ENCODE measurements at regions not wholly inside any gene's neighbourhood (a gene's known extent, or its start where the extent isn't known, plus 50 kb on each side); places are given as distances from the start of the nearest gene placed in this dataset.
A peak's percentile ranks its signal among the peaks of the same experiment; 100 is the strongest.

GRCh38 chr2:146415291-146415690 lies 1429.5 kb upstream of the ACVR2A start:
- H3K27me3 ChIP-seq (ENCODE audit: insufficient read depth): no peaks in the 10 kb centered on the region
- Mint-ChIP-seq H3K9me3 (0 out of 3 replicates have a peak, but pooled peaks cover 4% of the 10 kb centered on the region), H3K27me3 (ENCODE audit: insufficient read depth, low read depth, poor library complexity) (no peaks in the 10 kb centered on the region), H3K27ac (peak overlapping the region; percentile 73), H3K36me3 (ENCODE audit: low read depth) (no peaks in the 10 kb centered on the region; the same call in 2 of the 3 replicates), H3K4me3 (no peak overlapping the region), H3K4me1 (peaks cover 22% of the 10 kb centered on the region)
- DNase-seq (ENCODE audit: low spot score): peak; percentile 46
- H3K4me2 ChIP-seq: peak overlapping the region; percentile 18
- H3K4me3 ChIP-seq: no peak overlapping the region
- H3K79me2 ChIP-seq (replicated peaks; ENCODE audit: insufficient read depth): no peaks in the 10 kb centered on the region
- H4K20me1 ChIP-seq (replicated peaks; ENCODE audit: insufficient read depth): no peaks in the 10 kb centered on the region
- no peak overlapping the region for H2AFZ ChIP-seq
- no peaks in the 10 kb centered on the region for H3F3A ChIP-seq (replicated peaks; ENCODE audit: low read depth)
- peaks cover 22% of the 10 kb centered on the region for H3K4me1 ChIP-seq (ENCODE audit: insufficient read depth)
- peak; percentile 53; the same call in 2 of the 3 replicates for ATAC-seq
- no peaks in the 10 kb centered on the region for H3K36me3 ChIP-seq (ENCODE audit: insufficient read depth)
- peaks cover 4% of the 10 kb centered on the region; the same call in 1 of the 2 replicates for H3K9me2 ChIP-seq (ENCODE audit: insufficient read depth)
- H3K27ac ChIP-seq (ENCODE audit: low read depth): peak overlapping the region; percentile 33; the same call in 1 of the 2 replicates
- TF ChIP-seq CREB1 (CRISPR knock-in tag; IDR thresholded peaks at IDR 0.05; ENCODE audit: low read depth) (no peak), NANOG (IDR thresholded peaks at IDR 0.05; ENCODE audit: borderline replicate concordance) (no peak)
- TF ChIP-seq, protein P1, sequence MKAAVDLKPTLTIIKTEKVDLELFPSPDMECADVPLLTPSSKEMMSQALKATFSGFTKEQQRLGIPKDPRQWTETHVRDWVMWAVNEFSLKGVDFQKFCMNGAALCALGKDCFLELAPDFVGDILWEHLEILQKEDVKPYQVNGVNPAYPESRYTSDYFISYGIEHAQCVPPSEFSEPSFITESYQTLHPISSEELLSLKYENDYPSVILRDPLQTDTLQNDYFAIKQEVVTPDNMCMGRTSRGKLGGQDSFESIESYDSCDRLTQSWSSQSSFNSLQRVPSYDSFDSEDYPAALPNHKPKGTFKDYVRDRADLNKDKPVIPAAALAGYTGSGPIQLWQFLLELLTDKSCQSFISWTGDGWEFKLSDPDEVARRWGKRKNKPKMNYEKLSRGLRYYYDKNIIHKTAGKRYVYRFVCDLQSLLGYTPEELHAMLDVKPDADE (IDR thresholded peaks at IDR 0.05): no peak
- TF ChIP-seq, protein P2, sequence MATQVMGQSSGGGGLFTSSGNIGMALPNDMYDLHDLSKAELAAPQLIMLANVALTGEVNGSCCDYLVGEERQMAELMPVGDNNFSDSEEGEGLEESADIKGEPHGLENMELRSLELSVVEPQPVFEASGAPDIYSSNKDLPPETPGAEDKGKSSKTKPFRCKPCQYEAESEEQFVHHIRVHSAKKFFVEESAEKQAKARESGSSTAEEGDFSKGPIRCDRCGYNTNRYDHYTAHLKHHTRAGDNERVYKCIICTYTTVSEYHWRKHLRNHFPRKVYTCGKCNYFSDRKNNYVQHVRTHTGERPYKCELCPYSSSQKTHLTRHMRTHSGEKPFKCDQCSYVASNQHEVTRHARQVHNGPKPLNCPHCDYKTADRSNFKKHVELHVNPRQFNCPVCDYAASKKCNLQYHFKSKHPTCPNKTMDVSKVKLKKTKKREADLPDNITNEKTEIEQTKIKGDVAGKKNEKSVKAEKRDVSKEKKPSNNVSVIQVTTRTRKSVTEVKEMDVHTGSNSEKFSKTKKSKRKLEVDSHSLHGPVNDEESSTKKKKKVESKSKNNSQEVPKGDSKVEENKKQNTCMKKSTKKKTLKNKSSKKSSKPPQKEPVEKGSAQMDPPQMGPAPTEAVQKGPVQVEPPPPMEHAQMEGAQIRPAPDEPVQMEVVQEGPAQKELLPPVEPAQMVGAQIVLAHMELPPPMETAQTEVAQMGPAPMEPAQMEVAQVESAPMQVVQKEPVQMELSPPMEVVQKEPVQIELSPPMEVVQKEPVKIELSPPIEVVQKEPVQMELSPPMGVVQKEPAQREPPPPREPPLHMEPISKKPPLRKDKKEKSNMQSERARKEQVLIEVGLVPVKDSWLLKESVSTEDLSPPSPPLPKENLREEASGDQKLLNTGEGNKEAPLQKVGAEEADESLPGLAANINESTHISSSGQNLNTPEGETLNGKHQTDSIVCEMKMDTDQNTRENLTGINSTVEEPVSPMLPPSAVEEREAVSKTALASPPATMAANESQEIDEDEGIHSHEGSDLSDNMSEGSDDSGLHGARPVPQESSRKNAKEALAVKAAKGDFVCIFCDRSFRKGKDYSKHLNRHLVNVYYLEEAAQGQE (IDR thresholded peaks at IDR 0.05; ENCODE audit: unreplicated experiment): no peak

- Mint-ChIP-seq H3K4me1 (peaks cover 22% of the 10 kb centered on the region), H3K9me3 (0 out of 3 replicates have a peak, but pooled peaks cover 6% of the 10 kb centered on the region), H3K4me3 (no peak overlapping the region; the same call in 2 of the 3 replicates), H3K27ac (peak overlapping the region; percentile 92), H3K36me3 (ENCODE audit: low read depth) (no peaks in the 10 kb centered on the region; the same call in 2 of the 3 replicates), H3K27me3 (ENCODE audit: insufficient read depth, low read depth, poor library complexity) (no peaks in the 10 kb centered on the region)
- Histone ChIP-seq H3K4me3 (no peak overlapping the region), H3K9me2 (ENCODE audit: insufficient read depth) (peaks cover 4% of the 10 kb centered on the region; the same call in 1 of the 2 replicates), H3K27me3 (ENCODE audit: insufficient read depth) (no peaks in the 10 kb centered on the region), H2AFZ (peak overlapping the region; percentile 61; the same call in 1 of the 2 replicates), H4K20me1 (replicated peaks; ENCODE audit: insufficient read depth) (no peaks in the 10 kb centered on the region), H3K4me2 (peak overlapping the region; percentile 18), H3F3A (replicated peaks; ENCODE audit: low read depth) (no peaks in the 10 kb centered on the region), H3K4me1 (ENCODE audit: insufficient read depth) (peaks cover 22% of the 10 kb centered on the region), H3K36me3 (ENCODE audit: insufficient read depth) (no peaks in the 10 kb centered on the region), H3K27ac (ENCODE audit: low read depth) (0 out of 2 replicates have a peak overlapping the region, but pooled peaks have one; percentile 12), H3K79me2 (replicated peaks; ENCODE audit: insufficient read depth) (no peaks in the 10 kb centered on the region)
- ATAC-seq (no peak; the same call in 2 of the 3 replicates), DNase-seq (ENCODE audit: low spot score) (no peak)
- TF ChIP-seq EZH2phosphoT487 (IDR thresholded peaks at IDR 0.05; ENCODE audit: unreplicated experiment) (no peak), CTCF (conservative IDR thresholded peaks at IDR 0.05; ENCODE audit: low read depth in 2 of 2) (no peak)
- TF ChIP-seq, protein P3, sequence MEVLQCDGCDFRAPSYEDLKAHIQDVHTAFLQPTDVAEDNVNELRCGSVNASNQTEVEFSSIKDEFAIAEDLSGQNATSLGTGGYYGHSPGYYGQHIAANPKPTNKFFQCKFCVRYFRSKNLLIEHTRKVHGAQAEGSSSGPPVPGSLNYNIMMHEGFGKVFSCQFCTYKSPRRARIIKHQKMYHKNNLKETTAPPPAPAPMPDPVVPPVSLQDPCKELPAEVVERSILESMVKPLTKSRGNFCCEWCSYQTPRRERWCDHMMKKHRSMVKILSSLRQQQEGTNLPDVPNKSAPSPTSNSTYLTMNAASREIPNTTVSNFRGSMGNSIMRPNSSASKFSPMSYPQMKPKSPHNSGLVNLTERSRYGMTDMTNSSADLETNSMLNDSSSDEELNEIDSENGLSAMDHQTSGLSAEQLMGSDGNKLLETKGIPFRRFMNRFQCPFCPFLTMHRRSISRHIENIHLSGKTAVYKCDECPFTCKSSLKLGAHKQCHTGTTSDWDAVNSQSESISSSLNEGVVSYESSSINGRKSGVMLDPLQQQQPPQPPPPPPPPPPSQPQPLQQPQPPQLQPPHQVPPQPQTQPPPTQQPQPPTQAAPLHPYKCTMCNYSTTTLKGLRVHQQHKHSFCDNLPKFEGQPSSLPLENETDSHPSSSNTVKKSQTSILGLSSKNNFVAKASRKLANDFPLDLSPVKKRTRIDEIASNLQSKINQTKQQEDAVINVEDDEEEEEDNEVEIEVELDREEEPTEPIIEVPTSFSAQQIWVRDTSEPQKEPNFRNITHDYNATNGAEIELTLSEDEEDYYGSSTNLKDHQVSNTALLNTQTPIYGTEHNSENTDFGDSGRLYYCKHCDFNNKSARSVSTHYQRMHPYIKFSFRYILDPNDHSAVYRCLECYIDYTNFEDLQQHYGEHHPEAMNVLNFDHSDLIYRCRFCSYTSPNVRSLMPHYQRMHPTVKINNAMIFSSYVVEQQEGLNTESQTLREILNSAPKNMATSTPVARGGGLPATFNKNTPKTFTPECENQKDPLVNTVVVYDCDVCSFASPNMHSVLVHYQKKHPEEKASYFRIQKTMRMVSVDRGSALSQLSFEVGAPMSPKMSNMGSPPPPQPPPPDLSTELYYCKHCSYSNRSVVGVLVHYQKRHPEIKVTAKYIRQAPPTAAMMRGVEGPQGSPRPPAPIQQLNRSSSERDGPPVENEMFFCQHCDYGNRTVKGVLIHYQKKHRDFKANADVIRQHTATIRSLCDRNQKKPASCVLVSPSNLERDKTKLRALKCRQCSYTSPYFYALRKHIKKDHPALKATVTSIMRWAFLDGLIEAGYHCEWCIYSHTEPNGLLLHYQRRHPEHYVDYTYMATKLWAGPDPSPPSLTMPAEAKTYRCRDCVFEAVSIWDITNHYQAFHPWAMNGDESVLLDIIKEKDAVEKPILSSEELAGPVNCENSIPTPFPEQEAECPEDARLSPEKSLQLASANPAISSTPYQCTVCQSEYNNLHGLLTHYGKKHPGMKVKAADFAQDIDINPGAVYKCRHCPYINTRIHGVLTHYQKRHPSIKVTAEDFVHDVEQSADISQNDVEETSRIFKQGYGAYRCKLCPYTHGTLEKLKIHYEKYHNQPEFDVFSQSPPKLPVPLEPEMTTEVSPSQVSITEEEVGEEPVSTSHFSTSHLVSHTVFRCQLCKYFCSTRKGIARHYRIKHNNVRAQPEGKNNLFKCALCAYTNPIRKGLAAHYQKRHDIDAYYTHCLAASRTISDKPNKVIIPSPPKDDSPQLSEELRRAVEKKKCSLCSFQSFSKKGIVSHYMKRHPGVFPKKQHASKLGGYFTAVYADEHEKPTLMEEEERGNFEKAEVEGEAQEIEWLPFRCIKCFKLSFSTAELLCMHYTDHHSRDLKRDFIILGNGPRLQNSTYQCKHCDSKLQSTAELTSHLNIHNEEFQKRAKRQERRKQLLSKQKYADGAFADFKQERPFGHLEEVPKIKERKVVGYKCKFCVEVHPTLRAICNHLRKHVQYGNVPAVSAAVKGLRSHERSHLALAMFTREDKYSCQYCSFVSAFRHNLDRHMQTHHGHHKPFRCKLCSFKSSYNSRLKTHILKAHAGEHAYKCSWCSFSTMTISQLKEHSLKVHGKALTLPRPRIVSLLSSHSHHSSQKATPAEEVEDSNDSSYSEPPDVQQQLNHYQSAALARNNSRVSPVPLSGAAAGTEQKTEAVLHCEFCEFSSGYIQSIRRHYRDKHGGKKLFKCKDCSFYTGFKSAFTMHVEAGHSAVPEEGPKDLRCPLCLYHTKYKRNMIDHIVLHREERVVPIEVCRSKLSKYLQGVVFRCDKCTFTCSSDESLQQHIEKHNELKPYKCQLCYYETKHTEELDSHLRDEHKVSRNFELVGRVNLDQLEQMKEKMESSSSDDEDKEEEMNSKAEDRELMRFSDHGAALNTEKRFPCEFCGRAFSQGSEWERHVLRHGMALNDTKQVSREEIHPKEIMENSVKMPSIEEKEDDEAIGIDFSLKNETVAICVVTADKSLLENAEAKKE (CRISPR knock-in tag; IDR thresholded peaks at IDR 0.05): no peak
Observed at GRCh38 chr2:146414456-146414855, 1430.4 kb upstream of the ACVR2A start.

Measured in GM23338 (cell line).